ENCODE measurements at regions not wholly inside any gene's neighbourhood (a gene's known extent, or its start where the extent isn't known, plus 50 kb on each side); places are given as distances from the start of the nearest gene placed in this dataset.

DNA sequence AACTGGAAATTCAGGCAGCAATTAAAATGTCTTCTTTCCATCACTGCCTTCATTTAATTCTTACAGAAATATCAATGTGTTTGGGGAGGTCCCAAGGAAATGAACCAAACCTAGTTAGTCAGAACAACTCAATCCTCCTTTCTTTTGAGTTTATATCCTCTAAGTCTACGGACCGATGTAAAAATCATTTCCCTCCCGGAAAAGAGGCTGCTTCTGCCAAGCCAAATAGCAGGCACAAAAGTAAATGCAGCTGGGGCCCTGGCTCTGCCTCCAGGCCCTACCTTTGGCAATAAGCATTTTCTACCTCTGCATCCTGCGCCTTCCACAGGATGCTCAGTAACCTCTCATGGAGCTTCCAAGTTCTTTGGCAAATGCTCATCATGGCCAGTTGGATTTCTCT is 122.5 kb upstream of the COL8A1 start:
- ATAC-seq = no peak
- Histone ChIP-seq H3K9ac (ENCODE audit: insufficient read depth, low read depth, low read length) (no peak overlapping the region), H3K27me3 (ENCODE audit: control insufficient read depth in 1 of 2, insufficient read depth in 2 of 2, low read length in 2 of 2) (no peaks in the 10 kb centered on the region), H3K4me1 (ENCODE audit: insufficient read depth, low read length) (no peaks in the 10 kb centered on the region), H3K79me2 (ENCODE audit: insufficient read depth, low read length) (no peaks in the 10 kb centered on the region), H3K36me3 (replicated peaks in 1 of 2; ENCODE audit: control insufficient read depth in 1 of 2, insufficient read depth in 2 of 2, low read length in 2 of 2) (no peaks in the 10 kb centered on the region), H2AFZ (ENCODE audit: low read length) (no peak overlapping the region), H3K27ac (ENCODE audit: extremely low read length, insufficient read depth, low read length) (no peak overlapping the region), H3K4me3 (replicated peaks in 1 of 3; ENCODE audit: insufficient read depth in 1 of 3, low read depth in 2 of 3, low read length in 3 of 3) (no peak overlapping the region), H4K20me1 (ENCODE audit: insufficient read depth, low read length) (no peaks in the 10 kb centered on the region), H3K4me2 (ENCODE audit: low read depth, low read length) (no peak overlapping the region), H3K9me3 (ENCODE audit: low read length) (no peaks in the 10 kb centered on the region)
- DNase-seq (ENCODE audit: low spot score) = no peak
- POLR2A ChIA-PET = no interaction called here
- CTCF ChIA-PET (ENCODE audit: low intra/inter-chr PET ratio, low total read pairs) = no interaction called here
- in situ Hi-C loops (cut with HindIII; ENCODE audit: extremely low pct_ligation_motif_present, low pct_unique_long_range_greater_than_20kb) = no loop called here
- BruUV-seq (replicated peaks) = no TSS peak
- no peak for FAIRE-seq
- intact Hi-C loops (cut with micrococcal nuclease; ENCODE audit: unreplicated experiment) = no loop called here
- WGBS (ENCODE audit: low lambda C conversion rate) = 0% methylated on average over 4 of the region's 4 CpGs
- TF ChIP-seq, protein P1, sequence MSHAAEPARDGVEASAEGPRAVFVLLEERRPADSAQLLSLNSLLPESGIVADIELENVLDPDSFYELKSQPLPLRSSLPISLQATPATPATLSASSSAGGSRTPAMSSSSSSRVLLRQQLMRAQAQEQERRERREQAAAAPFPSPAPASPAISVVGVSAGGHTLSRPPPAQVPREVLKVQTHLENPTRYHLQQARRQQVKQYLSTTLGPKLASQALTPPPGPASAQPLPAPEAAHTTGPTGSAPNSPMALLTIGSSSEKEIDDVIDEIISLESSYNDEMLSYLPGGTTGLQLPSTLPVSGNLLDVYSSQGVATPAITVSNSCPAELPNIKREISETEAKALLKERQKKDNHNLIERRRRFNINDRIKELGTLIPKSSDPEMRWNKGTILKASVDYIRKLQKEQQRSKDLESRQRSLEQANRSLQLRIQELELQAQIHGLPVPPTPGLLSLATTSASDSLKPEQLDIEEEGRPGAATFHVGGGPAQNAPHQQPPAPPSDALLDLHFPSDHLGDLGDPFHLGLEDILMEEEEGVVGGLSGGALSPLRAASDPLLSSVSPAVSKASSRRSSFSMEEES (CRISPR knock-in tag; IDR thresholded peaks at IDR 0.05) = no peak
- no peak for TF ChIP-seq ATF7 (IDR thresholded peaks at IDR 0.05)
- TF ChIP-seq ATF7 (CRISPR knock-in tag; IDR thresholded peaks at IDR 0.05) = no peak
- TF ChIP-seq CENPBD1 (CRISPR knock-in tag; IDR thresholded peaks at IDR 0.05; ENCODE audit: borderline replicate concordance, low read depth) = no peak
- TF ChIP-seq FOXK1 (CRISPR knock-in tag; IDR thresholded peaks at IDR 0.05; ENCODE audit: borderline replicate concordance, low read depth) = no peak
- no peak for TF ChIP-seq ZFP91 (CRISPR knock-in tag; IDR thresholded peaks at IDR 0.05; ENCODE audit: borderline replicate concordance)
- TF ChIP-seq ZSCAN30 (CRISPR knock-in tag; IDR thresholded peaks at IDR 0.05) = no peak
- TF ChIP-seq ZNF136 (CRISPR knock-in tag; IDR thresholded peaks at IDR 0.05; ENCODE audit: low read depth) = no peak
- TF ChIP-seq HNRNPK (IDR thresholded peaks at IDR 0.05; ENCODE audit: low read depth, low read length, poor library complexity, severe bottlenecking) = no peak
- no peak for TF ChIP-seq WIZ (CRISPR knock-in tag; IDR thresholded peaks at IDR 0.05)
- TF ChIP-seq SRY (CRISPR knock-in tag; IDR thresholded peaks at IDR 0.05) = no peak

All from HepG2 (cell line).